GM23248 (cell line): ENCODE measurements at regions not wholly inside any gene's neighbourhood (a gene's known extent, or its start where the extent isn't known, plus 50 kb on each side); places are given as distances from the start of the nearest gene placed in this dataset.
A peak's percentile ranks its signal among the peaks of the same experiment; 100 is the strongest.

Experiments
- DNase-seq: peaks from one replicate; pipeline ENCODE4 v3.0.0-alpha.2; 2015
- H2AFZ ChIP-seq: fragments of 200-600 bp; sonication (generic); 2 replicates; pipeline ENCODE4 v1.6.1; 2016; ENCODE audit warnings: antibody characterized with exemption
- H3F3A ChIP-seq: fragments of 200-600 bp; sonication (generic); 2 replicates; pipeline ENCODE4 v1.6.1; 2016; ENCODE audit warnings: mild to moderate bottlenecking, antibody characterized with exemption, mixed run types; ENCODE audit not compliant: insufficient read depth
- H3K27ac ChIP-seq: fragments of 200-600 bp; sonication (generic); 2 replicates; pipeline ENCODE4 v1.5.1; 2016; ENCODE audit warnings: mild to moderate bottlenecking
- H3K27me3 ChIP-seq: fragments of 200-600 bp; sonication (generic); replicated peaks from 2 replicates; pipeline ENCODE4 v1.6.1; 2016; ENCODE audit warnings: mild to moderate bottlenecking; ENCODE audit not compliant: insufficient read depth
- H3K36me3 ChIP-seq: fragments of 200-600 bp; sonication (generic); 2 replicates; pipeline ENCODE4 v1.6.1; 2016; ENCODE audit warnings: low read depth, mild to moderate bottlenecking
- H3K4me1 ChIP-seq: fragments of 200-600 bp; sonication (generic); 2 replicates; pipeline ENCODE4 v1.6.1; 2016; ENCODE audit warnings: mild to moderate bottlenecking; ENCODE audit not compliant: insufficient read depth
- H3K4me2 ChIP-seq: fragments of 200-600 bp; sonication (generic); one replicate; pipeline ENCODE4 v1.6.1; 2016; ENCODE audit warnings: mild to moderate bottlenecking; ENCODE audit not compliant: unreplicated experiment
- H3K4me3 ChIP-seq: fragments of 200-600 bp; sonication (generic); 2 replicates; pipeline ENCODE4 v1.5.1; 2016; ENCODE audit warnings: mild to moderate bottlenecking
- H3K79me2 ChIP-seq: fragments of 200-600 bp; sonication (generic); 2 replicates; pipeline ENCODE4 v1.6.1; 2016; ENCODE audit warnings: mild to moderate bottlenecking; ENCODE audit not compliant: insufficient read depth
- H3K9ac ChIP-seq: fragments of 200-600 bp; sonication (generic); 2 replicates; pipeline ENCODE4 v1.6.1; 2016; ENCODE audit warnings: mild to moderate bottlenecking
- H3K9me2 ChIP-seq: fragments of 200-600 bp; sonication (generic); 2 replicates; pipeline ENCODE4 v1.6.1; 2016; ENCODE audit warnings: mixed run types, mild to moderate bottlenecking, moderate library complexity; ENCODE audit not compliant: insufficient read depth
- H3K9me3 ChIP-seq: fragments of 200-600 bp; sonication (generic); one replicate; pipeline ENCODE4 v1.6.1; 2017; ENCODE audit warnings: low read depth
- H4K20me1 ChIP-seq: fragments of 200-600 bp; sonication (generic); 2 replicates; pipeline ENCODE4 v1.6.0; 2016; ENCODE audit not compliant: insufficient read depth
- EZH2 ChIP-seq: fragments of 200-600 bp; sonication (generic); IDR thresholded peaks from 2 replicates; pipeline ENCODE4 v1.6.1; 2018; ENCODE audit warnings: antibody characterized with exemption, mild to moderate bottlenecking; ENCODE audit not compliant: insufficient read depth, poor library complexity, severe bottlenecking
- EZH2phosphoT487 ChIP-seq: fragments of 200-600 bp; sonication (generic); IDR thresholded peaks from 2 replicates; pipeline ENCODE4 v1.6.1; 2018; ENCODE audit warnings: antibody characterized with exemption, moderate library complexity, mild to moderate bottlenecking, low read depth; ENCODE audit not compliant: insufficient read depth
- WGBS, 2 experiments: methylation state at CpG; one replicate each; pipeline ENCODE4 v1.1.6; 2015 to 2017; ENCODE audit warnings: low lambda C conversion rate in 2 of 2, low coverage in 1 of 2; ENCODE audit errors: missing lambda C conversion rate in 2 of 2; 5-methylcytosine and 5-hydroxymethylcytosine counted together
- in situ Hi-C: fragments of 300-500 bp; cut with MboI; formaldehyde crosslinking; loops from 2 replicates; pipeline ENCODE4 v1.15.0; 2020

DNA sequence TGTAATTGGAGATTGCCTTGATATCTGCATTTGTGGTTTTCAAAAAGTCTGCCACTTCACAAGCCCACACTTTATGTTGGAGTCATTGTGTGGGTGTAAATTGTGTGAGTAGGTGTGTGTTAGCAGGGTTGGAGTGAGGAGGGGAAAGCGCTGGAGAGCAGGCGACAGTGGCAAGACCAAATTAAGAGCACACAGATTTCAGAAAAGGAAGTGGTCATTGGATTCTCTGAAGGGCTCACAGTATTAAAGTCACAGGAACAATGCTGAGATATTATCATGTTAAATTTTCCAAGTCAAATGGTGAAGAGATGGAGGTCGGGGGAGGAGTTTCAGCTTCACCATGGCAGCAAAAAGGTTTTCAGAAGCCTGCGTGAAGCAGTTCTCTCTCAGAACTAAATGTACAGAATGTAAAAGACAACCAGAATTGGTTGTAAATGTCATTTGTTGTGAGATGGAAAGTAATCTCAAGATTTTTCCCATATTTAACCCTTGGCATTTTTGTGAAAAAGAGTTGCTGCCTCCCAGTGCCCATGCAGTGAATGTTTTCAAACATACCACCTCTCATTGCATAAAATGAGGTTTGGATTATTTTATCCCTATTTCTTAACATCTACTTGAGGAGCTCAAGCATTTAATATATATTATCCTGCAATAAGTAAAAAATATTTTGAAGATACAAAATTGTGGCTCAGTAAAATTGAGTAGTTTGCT is 265.9 kb downstream of the ZNF674 start:
- Histone ChIP-seq H3K9ac (peak overlapping the region; percentile 31; the same call in 1 of the 2 replicates), H3K27me3 (no peaks in the 10 kb centered on the region), H3K9me2 (no peaks in the 10 kb centered on the region), H3F3A (peaks cover 8% of the 10 kb centered on the region; the same call in 1 of the 2 replicates), H3K9me3 (no peaks in the 10 kb centered on the region), H3K79me2 (no peaks in the 10 kb centered on the region), H3K27ac (peak overlapping the region; percentile 45), H4K20me1 (no peaks in the 10 kb centered on the region), H2AFZ (peak overlapping the region; percentile 77), H3K36me3 (no peaks in the 10 kb centered on the region), H3K4me2 (peak overlapping the region; percentile 49), H3K4me1 (peaks cover 20% of the 10 kb centered on the region), H3K4me3 (no peak overlapping the region)
- no peak for TF ChIP-seq EZH2phosphoT487
- DNase-seq = peak; percentile 18
- 23% methylated on average over 4 of the region's 4 CpGs for WGBS, 2 experiments
- in situ Hi-C loops = no loop called here

DNA sequence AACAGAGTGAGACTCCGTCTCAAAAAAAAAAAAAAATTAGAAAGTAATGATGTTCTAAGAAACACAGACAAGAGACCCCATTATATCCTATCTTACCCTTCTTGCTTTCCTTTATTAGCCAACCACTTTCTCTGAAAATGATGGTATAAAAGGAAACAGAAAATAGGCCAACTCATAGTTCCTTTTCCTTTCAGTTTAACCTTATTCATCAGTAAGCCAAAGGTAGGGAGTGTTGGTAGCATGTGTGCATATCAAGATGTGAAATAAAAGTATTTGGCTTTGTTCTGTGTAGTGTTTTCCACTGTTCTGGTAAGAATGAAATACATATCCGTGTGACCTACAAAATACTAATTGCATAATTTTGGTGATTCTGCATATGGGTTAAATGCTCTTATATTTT is 266.6 kb downstream of the ZNF674 start:
- Histone ChIP-seq H3K79me2 (no peaks in the 10 kb centered on the region), H3K27ac (no peak overlapping the region), H3K27me3 (no peaks in the 10 kb centered on the region), H4K20me1 (no peaks in the 10 kb centered on the region), H3K9me3 (no peaks in the 10 kb centered on the region), H3K4me1 (peaks cover 20% of the 10 kb centered on the region), H3K9ac (no peak overlapping the region), H3K36me3 (no peaks in the 10 kb centered on the region), H3K9me2 (no peaks in the 10 kb centered on the region), H2AFZ (no peak overlapping the region), H3K4me2 (peak overlapping the region; percentile 49), H3K4me3 (no peak overlapping the region), H3F3A (peaks cover 8% of the 10 kb centered on the region; the same call in 1 of the 2 replicates)
- DNase-seq = no peak
- TF ChIP-seq EZH2 = no peak
- in situ Hi-C loops = no loop called here
- WGBS, 2 experiments = 97 to 98% methylated on average over 2 of the region's 2 CpGs

DNA sequence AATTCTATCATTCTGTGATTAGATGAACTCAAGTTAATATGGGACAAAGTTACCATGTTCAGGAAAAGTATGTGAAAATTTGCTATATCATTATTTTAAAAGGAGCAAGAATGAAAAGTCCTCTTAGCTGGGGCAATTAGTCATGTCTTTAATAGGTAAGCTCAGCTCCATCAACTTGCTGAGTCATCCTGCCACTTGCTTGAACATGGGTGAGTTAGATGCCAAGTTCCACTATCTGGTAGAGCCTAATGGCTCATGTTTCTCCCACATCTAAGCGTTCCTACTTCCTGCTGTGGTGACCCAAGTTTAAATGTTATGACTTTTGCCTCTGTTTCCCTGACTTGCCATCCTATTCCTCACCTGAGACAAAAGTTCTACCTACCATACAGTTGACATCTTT is 276.8 kb downstream of the ZNF674 start:
- Histone ChIP-seq H3F3A (no peaks in the 10 kb centered on the region), H2AFZ (no peak overlapping the region), H3K9ac (no peak overlapping the region), H3K4me3 (no peak overlapping the region), H3K9me2 (no peaks in the 10 kb centered on the region), H3K9me3 (no peaks in the 10 kb centered on the region), H3K79me2 (no peaks in the 10 kb centered on the region), H3K4me1 (no peaks in the 10 kb centered on the region), H4K20me1 (no peaks in the 10 kb centered on the region), H3K36me3 (no peaks in the 10 kb centered on the region), H3K27ac (no peak overlapping the region), H3K27me3 (no peaks in the 10 kb centered on the region), H3K4me2 (no peak overlapping the region)
- DNase-seq = peak; percentile 48
- in situ Hi-C loops = no loop called here
- WGBS, 2 experiments = 0 to 7% methylated on average over 1 of the region's 1 CpG
- no peak for TF ChIP-seq EZH2phosphoT487
- TF ChIP-seq EZH2 = no peak

DNA sequence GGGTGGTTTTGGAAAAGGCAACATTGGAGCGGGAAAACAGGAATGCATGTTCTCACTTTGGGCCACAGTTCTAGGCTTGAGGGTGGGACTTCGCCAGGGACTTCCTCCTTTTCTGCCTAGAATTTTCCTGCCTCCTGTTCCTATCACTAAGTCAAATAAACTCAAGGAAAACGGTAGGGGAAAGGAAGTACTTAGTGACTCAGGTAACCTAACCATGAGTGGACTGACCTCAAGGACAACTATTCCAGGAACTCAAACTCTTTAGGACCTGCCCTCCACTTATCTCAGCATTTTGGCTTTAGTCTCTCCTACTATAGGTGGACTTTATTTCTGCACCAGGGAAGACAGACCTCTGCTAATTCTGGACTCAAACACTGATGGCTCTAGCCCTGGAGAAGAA is 281.7 kb downstream of the ZNF674 start:
- Histone ChIP-seq H3K36me3 (no peaks in the 10 kb centered on the region), H2AFZ (no peak overlapping the region), H3K9me2 (no peaks in the 10 kb centered on the region), H3K79me2 (no peaks in the 10 kb centered on the region), H3K4me2 (no peak overlapping the region), H3K9ac (no peak overlapping the region), H3K9me3 (no peaks in the 10 kb centered on the region), H3K4me1 (0 out of 2 replicates have a peak, but pooled peaks cover 4% of the 10 kb centered on the region), H3K27ac (no peak overlapping the region), H4K20me1 (no peaks in the 10 kb centered on the region), H3K4me3 (no peak overlapping the region), H3K27me3 (no peaks in the 10 kb centered on the region), H3F3A (no peaks in the 10 kb centered on the region)
- no peak for DNase-seq
- 63% methylated on average over 3 of the region's 3 CpGs for WGBS, 2 experiments
- TF ChIP-seq EZH2 (no peak), EZH2phosphoT487 (no peak)
- in situ Hi-C loops = no loop called here
